ENCODE measurements at regions not wholly inside any gene's neighbourhood (a gene's known extent, or its start where the extent isn't known, plus 50 kb on each side); places are given as distances from the start of the nearest gene placed in this dataset.

DNA sequence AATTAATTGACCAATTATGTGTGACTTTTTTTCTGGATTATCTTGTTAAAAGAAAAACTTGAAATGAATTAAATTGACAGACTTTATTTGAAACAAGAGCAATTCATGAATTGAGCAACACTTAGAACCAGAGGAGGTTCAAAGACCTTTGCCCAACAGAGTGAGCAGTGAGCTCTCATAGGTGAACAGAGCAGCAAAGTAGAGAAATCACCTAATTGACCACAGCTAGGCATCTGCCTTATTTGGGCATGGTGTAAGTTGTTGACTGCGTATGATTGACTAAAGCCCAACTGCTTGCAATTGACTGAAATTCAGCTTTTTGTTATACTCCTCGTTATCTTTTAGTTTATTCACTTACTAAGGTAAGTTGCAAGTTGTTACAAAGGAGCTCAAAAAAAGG, 1216.0 kb upstream of the ALCAM start (continued):
- no peak for TF ChIP-seq RAD21 (conservative IDR thresholded peaks at IDR 0.05)

GRCh38 chr3:104154896-104155295, 1211.8 kb upstream of the ALCAM start:
- H3K27me3 ChIP-seq (ENCODE audit: insufficient read depth, low read depth, low read length) = no peaks in the 10 kb centered on the region
- no peak overlapping the region for H3K9ac ChIP-seq (ENCODE audit: low read length)
- no peaks in the 10 kb centered on the region for H3K36me3 ChIP-seq (ENCODE audit: insufficient read depth, low read length)
- H3K4me2 ChIP-seq (ENCODE audit: low read length) = no peak overlapping the region
- no peak overlapping the region for H3K27ac ChIP-seq (ENCODE audit: low read length)
- no peak for TF ChIP-seq EZH2 (IDR thresholded peaks at IDR 0.05; ENCODE audit: borderline replicate concordance, insufficient read depth, low read length, poor library complexity, severe bottlenecking)
- no peaks in the 10 kb centered on the region for H4K20me1 ChIP-seq (ENCODE audit: insufficient read depth)
- H2AFZ ChIP-seq (ENCODE audit: low read depth, low read length) = no peak overlapping the region
- H3K79me2 ChIP-seq (replicated peaks; ENCODE audit: insufficient read depth, low read length) = no peaks in the 10 kb centered on the region
- H3K4me3 ChIP-seq (ENCODE audit: low read length) = no peak overlapping the region
- no peaks in the 10 kb centered on the region for H3K9me2 ChIP-seq (ENCODE audit: insufficient read depth, low read length)
- H3F3A ChIP-seq (ENCODE audit: insufficient read depth, low read length, poor library complexity, severe bottlenecking) = no peaks in the 10 kb centered on the region
- no peaks in the 10 kb centered on the region for H3K9me3 ChIP-seq (ENCODE audit: low read length)

GRCh38 chr3:104165866-104166265, 1200.8 kb upstream of the ALCAM start:
- Histone ChIP-seq H3K9me2 (ENCODE audit: insufficient read depth, low read length) (no peaks in the 10 kb centered on the region), H2AFZ (ENCODE audit: low read depth, low read length) (no peak overlapping the region), H3K4me3 (ENCODE audit: low read length) (no peak overlapping the region), H3K27ac (ENCODE audit: low read length) (no peak overlapping the region), H3K27me3 (ENCODE audit: insufficient read depth, low read depth, low read length) (no peaks in the 10 kb centered on the region), H3K4me2 (ENCODE audit: low read length) (no peak overlapping the region), H3K9me3 (ENCODE audit: low read length) (peaks cover 8% of the 10 kb centered on the region), H4K20me1 (ENCODE audit: insufficient read depth) (no peaks in the 10 kb centered on the region), H3F3A (ENCODE audit: insufficient read depth, low read length, poor library complexity, severe bottlenecking) (peaks cover 3% of the 10 kb centered on the region), H3K36me3 (ENCODE audit: insufficient read depth, low read length) (no peaks in the 10 kb centered on the region), H3K79me2 (replicated peaks; ENCODE audit: insufficient read depth, low read length) (no peaks in the 10 kb centered on the region), H3K9ac (ENCODE audit: low read length) (no peak overlapping the region)
- TF ChIP-seq SMC3 (conservative IDR thresholded peaks at IDR 0.05; ENCODE audit: poor library complexity) (no peak), CTCF (IDR thresholded peaks at IDR 0.05; ENCODE audit: poor library complexity, severe bottlenecking) (no peak), POLR2AphosphoS5 (IDR thresholded peaks at IDR 0.05) (no peak)

DNA sequence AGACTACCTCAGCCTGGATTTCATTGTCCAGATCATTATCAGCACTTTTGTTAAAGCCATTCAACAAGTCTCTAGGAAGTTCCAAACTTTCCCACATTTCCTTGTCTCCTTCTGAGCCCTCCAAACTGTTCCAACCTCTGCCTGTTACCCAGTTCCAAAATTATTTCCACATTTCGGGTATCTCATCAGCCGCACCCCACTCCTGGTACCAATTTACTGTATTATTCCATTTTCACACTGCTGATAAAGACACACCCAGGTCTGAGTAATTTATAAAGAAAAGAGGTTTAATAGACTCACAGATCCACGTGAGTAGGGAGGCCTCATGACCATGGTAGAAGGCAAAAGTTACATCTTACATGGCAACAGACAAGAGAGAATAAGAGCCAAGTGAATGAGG, 1198.3 kb upstream of the ALCAM start:
- Histone ChIP-seq H3K4me3 (ENCODE audit: low read length) (no peak overlapping the region), H3K79me2 (replicated peaks; ENCODE audit: insufficient read depth, low read length) (no peaks in the 10 kb centered on the region), H3K36me3 (ENCODE audit: insufficient read depth, low read length) (no peaks in the 10 kb centered on the region), H3K9me2 (ENCODE audit: insufficient read depth, low read length) (no peaks in the 10 kb centered on the region), H4K20me1 (ENCODE audit: insufficient read depth) (no peaks in the 10 kb centered on the region), H3K27me3 (ENCODE audit: insufficient read depth, low read depth, low read length) (no peaks in the 10 kb centered on the region), H3F3A (ENCODE audit: insufficient read depth, low read length, poor library complexity, severe bottlenecking) (peaks cover 3% of the 10 kb centered on the region), H3K4me2 (ENCODE audit: low read length) (no peak overlapping the region), H3K9me3 (ENCODE audit: low read length) (peaks cover 8% of the 10 kb centered on the region), H2AFZ (ENCODE audit: low read depth, low read length) (no peak overlapping the region), H3K27ac (ENCODE audit: low read length) (no peak overlapping the region), H3K9ac (ENCODE audit: low read length) (no peak overlapping the region)
- TF ChIP-seq EP300 (conservative IDR thresholded peaks at IDR 0.05; ENCODE audit: poor library complexity, severe bottlenecking) = no peak
- no peak for TF ChIP-seq SMC3 (conservative IDR thresholded peaks at IDR 0.05; ENCODE audit: poor library complexity)
- no peak for TF ChIP-seq EZH2 (IDR thresholded peaks at IDR 0.05; ENCODE audit: borderline replicate concordance, insufficient read depth, low read length, poor library complexity, severe bottlenecking)
- TF ChIP-seq POLR2AphosphoS5 (IDR thresholded peaks at IDR 0.05) = no peak

DNA sequence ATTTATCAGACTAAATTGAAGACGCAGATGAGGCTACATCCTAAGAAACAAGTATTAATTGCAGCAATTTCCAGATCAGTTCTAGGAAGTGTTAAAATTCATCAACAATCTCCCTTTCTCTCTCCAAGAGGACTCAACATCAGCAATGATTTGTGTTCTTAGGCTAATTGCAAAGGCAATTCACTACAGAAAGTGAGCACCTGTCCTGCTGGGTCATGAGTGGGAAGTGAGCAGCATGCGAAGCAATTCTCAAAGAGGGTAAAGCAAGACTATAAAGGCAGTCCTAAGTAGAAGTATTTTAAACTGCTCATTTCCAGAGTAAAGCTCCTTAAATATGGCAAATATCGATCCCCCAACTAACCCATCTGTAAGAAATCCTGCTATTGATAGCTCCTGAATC, 1191.0 kb upstream of the ALCAM start:
- Histone ChIP-seq H3K4me2 (ENCODE audit: low read length) (no peak overlapping the region), H4K20me1 (ENCODE audit: insufficient read depth) (no peaks in the 10 kb centered on the region), H3K9ac (ENCODE audit: low read length) (no peak overlapping the region), H3K9me3 (ENCODE audit: low read length) (no peaks in the 10 kb centered on the region), H2AFZ (ENCODE audit: low read depth, low read length) (no peak overlapping the region), H3K27ac (ENCODE audit: low read length) (no peak overlapping the region), H3K9me2 (ENCODE audit: insufficient read depth, low read length) (no peaks in the 10 kb centered on the region), H3K27me3 (ENCODE audit: insufficient read depth, low read depth, low read length) (no peaks in the 10 kb centered on the region), H3K79me2 (replicated peaks; ENCODE audit: insufficient read depth, low read length) (no peaks in the 10 kb centered on the region), H3K36me3 (ENCODE audit: insufficient read depth, low read length) (no peaks in the 10 kb centered on the region), H3F3A (ENCODE audit: insufficient read depth, low read length, poor library complexity, severe bottlenecking) (no peaks in the 10 kb centered on the region), H3K4me3 (ENCODE audit: low read length) (no peak overlapping the region)
- TF ChIP-seq MXI1 (conservative IDR thresholded peaks at IDR 0.05; ENCODE audit: poor library complexity, severe bottlenecking) = no peak
- TF ChIP-seq CTCF (IDR thresholded peaks at IDR 0.05; ENCODE audit: poor library complexity, severe bottlenecking) = no peak
- TF ChIP-seq POLR2AphosphoS5 (IDR thresholded peaks at IDR 0.05) = no peak
- no peak for TF ChIP-seq TAF1 (IDR thresholded peaks at IDR 0.05; ENCODE audit: low read depth)
- TF ChIP-seq SMC3 (conservative IDR thresholded peaks at IDR 0.05; ENCODE audit: poor library complexity) = no peak
- no peak for TF ChIP-seq RAD21 (conservative IDR thresholded peaks at IDR 0.05)
- TF ChIP-seq EP300 (conservative IDR thresholded peaks at IDR 0.05; ENCODE audit: poor library complexity, severe bottlenecking) = no peak
- no peak for TF ChIP-seq REST (IDR thresholded peaks at IDR 0.05; ENCODE audit: borderline replicate concordance)
